ENCODE measurements at regions not wholly inside any gene's neighbourhood (a gene's known extent, or its start where the extent isn't known, plus 50 kb on each side); places are given as distances from the start of the nearest gene placed in this dataset.

GRCh38 chr7:68411742-68412141 is 1186.5 kb upstream of the AUTS2 start:
- no peak for TF ChIP-seq EZH2phosphoT487 (IDR thresholded peaks at IDR 0.05; ENCODE audit: borderline replicate concordance, low read length)
- TF ChIP-seq, protein P1, sequence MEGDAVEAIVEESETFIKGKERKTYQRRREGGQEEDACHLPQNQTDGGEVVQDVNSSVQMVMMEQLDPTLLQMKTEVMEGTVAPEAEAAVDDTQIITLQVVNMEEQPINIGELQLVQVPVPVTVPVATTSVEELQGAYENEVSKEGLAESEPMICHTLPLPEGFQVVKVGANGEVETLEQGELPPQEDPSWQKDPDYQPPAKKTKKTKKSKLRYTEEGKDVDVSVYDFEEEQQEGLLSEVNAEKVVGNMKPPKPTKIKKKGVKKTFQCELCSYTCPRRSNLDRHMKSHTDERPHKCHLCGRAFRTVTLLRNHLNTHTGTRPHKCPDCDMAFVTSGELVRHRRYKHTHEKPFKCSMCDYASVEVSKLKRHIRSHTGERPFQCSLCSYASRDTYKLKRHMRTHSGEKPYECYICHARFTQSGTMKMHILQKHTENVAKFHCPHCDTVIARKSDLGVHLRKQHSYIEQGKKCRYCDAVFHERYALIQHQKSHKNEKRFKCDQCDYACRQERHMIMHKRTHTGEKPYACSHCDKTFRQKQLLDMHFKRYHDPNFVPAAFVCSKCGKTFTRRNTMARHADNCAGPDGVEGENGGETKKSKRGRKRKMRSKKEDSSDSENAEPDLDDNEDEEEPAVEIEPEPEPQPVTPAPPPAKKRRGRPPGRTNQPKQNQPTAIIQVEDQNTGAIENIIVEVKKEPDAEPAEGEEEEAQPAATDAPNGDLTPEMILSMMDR (conservative IDR thresholded peaks at IDR 0.05; ENCODE audit: low read depth, low read length) = no peak
- TF ChIP-seq EZH2 (IDR thresholded peaks at IDR 0.05; ENCODE audit: low read length, unreplicated experiment) = no peak
- POLR2A ChIA-PET (ENCODE audit: unreplicated experiment) = no interaction called here

DNA sequence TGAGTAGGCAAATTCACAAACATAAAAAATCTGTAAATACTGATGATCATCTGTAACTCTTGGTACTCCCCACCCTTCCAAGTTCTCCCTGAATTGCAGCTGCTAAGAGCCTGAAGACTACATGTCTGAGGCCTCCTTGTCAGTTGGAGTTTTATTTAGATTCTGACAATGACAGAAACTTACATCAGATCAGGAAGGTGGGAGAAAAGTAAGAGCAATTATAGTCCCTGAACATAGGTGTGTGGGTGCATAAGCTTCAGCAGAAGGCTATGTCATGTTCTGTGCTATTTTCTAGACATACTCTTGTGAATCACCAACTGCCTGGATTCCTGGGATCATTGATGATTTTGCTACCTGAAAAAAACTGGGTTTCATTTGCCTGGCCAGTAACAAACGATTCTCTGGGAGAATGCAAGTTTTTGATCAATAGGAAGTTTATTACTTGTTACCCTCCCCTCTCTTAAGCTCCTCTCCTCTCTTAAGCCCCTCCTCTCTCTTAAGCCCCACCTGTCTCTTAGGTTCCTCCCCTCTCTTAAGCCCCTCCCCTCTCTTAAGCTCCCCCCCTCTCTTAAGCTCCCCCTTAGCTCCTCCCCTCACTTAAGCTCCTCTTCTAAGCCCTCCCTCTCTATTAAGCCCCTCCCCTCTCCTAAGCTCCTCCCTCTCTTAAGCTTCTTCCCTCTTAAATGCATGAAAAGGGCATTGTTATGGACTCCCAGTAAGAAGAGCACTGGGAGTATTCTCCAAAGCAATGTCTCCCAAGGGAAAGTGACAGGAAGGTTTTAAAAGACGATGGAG is 1183.4 kb upstream of the AUTS2 start:
- Histone ChIP-seq H3K9me2 (replicated peaks; ENCODE audit: low read length) (no peaks in the 10 kb centered on the region), H3K27ac (ENCODE audit: low read length) (no peak overlapping the region), H2AFZ (ENCODE audit: low read length) (no peak overlapping the region), H3K9ac (ENCODE audit: low read length) (no peak overlapping the region), H3K36me3 (ENCODE audit: low read depth, low read length) (no peaks in the 10 kb centered on the region), H3K27me3 (ENCODE audit: low read length) (no peaks in the 10 kb centered on the region), H4K20me1 (ENCODE audit: low read length) (no peaks in the 10 kb centered on the region), H3K4me2 (ENCODE audit: low read length) (no peak overlapping the region), H3K4me3 (ENCODE audit: low read length) (no peak overlapping the region), H3K79me2 (ENCODE audit: low read length) (no peaks in the 10 kb centered on the region), H3K4me1 (ENCODE audit: insufficient read depth, low read length) (no peaks in the 10 kb centered on the region), H3F3A (ENCODE audit: low read length, unreplicated experiment) (no peaks in the 10 kb centered on the region), H3K9me3 (ENCODE audit: low read length) (0 out of 2 replicates have a peak, but pooled peaks cover 3% of the 10 kb centered on the region)
- no TSS peak for BruUV-seq (replicated peaks)
- ChIA-PET POLR2A (ENCODE audit: unreplicated experiment) (no interaction called here), CTCF (no interaction called here)
- intact Hi-C loops (cut with micrococcal nuclease) = no loop called here
- no peak for TF ChIP-seq EZH2phosphoT487 (IDR thresholded peaks at IDR 0.05; ENCODE audit: borderline replicate concordance, low read length)
- TF ChIP-seq EZH2 (IDR thresholded peaks at IDR 0.05; ENCODE audit: low read length, unreplicated experiment) = no peak
- TF ChIP-seq, protein P1 (conservative IDR thresholded peaks at IDR 0.05; ENCODE audit: low read depth, low read length) = no peak
- ATAC-seq = no peak
- no peak for DNase-seq

More at GRCh38 chr7:68411742-68412141, 1186.5 kb upstream of the AUTS2 start:
- no peak overlapping the region for H3K4me3 ChIP-seq (ENCODE audit: low read length)
- H3K27ac ChIP-seq (ENCODE audit: low read length) = no peak overlapping the region
- no peaks in the 10 kb centered on the region for H3F3A ChIP-seq (ENCODE audit: low read length, unreplicated experiment)
- H4K20me1 ChIP-seq (ENCODE audit: low read length) = no peaks in the 10 kb centered on the region
- H2AFZ ChIP-seq (ENCODE audit: low read length) = no peak overlapping the region
- H3K9me2 ChIP-seq (replicated peaks; ENCODE audit: low read length) = no peaks in the 10 kb centered on the region
- DNase-seq (no peak), ATAC-seq (no peak)
- BruUV-seq (replicated peaks) = no TSS peak
- H3K9me3 ChIP-seq (ENCODE audit: low read length) = 0 out of 2 replicates have a peak, but pooled peaks cover 3% of the 10 kb centered on the region
- no peaks in the 10 kb centered on the region for H3K4me1 ChIP-seq (ENCODE audit: insufficient read depth, low read length)
- no peaks in the 10 kb centered on the region for H3K36me3 ChIP-seq (ENCODE audit: low read depth, low read length)
- no peak overlapping the region for H3K4me2 ChIP-seq (ENCODE audit: low read length)
- CTCF ChIA-PET = no interaction called here
- H3K27me3 ChIP-seq (ENCODE audit: low read length) = no peaks in the 10 kb centered on the region
- intact Hi-C loops (cut with micrococcal nuclease) = no loop called here
- H3K79me2 ChIP-seq (ENCODE audit: low read length) = no peaks in the 10 kb centered on the region
- no peak overlapping the region for H3K9ac ChIP-seq (ENCODE audit: low read length)

GRCh38 chr7:68417002-68417401 is 1181.3 kb upstream of the AUTS2 start:
- BruUV-seq (replicated peaks) = no TSS peak
- Histone ChIP-seq H3K9me2 (replicated peaks; ENCODE audit: low read length) (no peaks in the 10 kb centered on the region), H4K20me1 (ENCODE audit: low read length) (no peaks in the 10 kb centered on the region), H3K4me3 (ENCODE audit: low read length) (no peak overlapping the region), H3K9me3 (ENCODE audit: low read length) (0 out of 2 replicates have a peak, but pooled peaks cover 3% of the 10 kb centered on the region), H3K36me3 (ENCODE audit: low read depth, low read length) (no peaks in the 10 kb centered on the region), H3K4me1 (ENCODE audit: insufficient read depth, low read length) (no peaks in the 10 kb centered on the region), H3K27me3 (ENCODE audit: low read length) (no peaks in the 10 kb centered on the region), H3K27ac (ENCODE audit: low read length) (no peak overlapping the region), H3K4me2 (ENCODE audit: low read length) (no peak overlapping the region), H3K79me2 (ENCODE audit: low read length) (no peaks in the 10 kb centered on the region), H2AFZ (ENCODE audit: low read length) (no peak overlapping the region), H3F3A (ENCODE audit: low read length, unreplicated experiment) (no peaks in the 10 kb centered on the region), H3K9ac (ENCODE audit: low read length) (no peak overlapping the region)
- no peak for DNase-seq
- ChIA-PET POLR2A (ENCODE audit: unreplicated experiment) (no interaction called here), CTCF (no interaction called here)
- TF ChIP-seq EZH2phosphoT487 (IDR thresholded peaks at IDR 0.05; ENCODE audit: borderline replicate concordance, low read length) = no peak
- intact Hi-C loops (cut with micrococcal nuclease) = no loop called here
- ATAC-seq = no peak
